GM12878 (cell line): ENCODE measurements at regions not wholly inside any gene's neighbourhood (a gene's known extent, or its start where the extent isn't known, plus 50 kb on each side); places are given as distances from the start of the nearest gene placed in this dataset.
A peak's percentile ranks its signal among the peaks of the same experiment; 100 is the strongest.

Experiments
- ATAC-seq: fragments of 200-7000 bp; cut with Tn5 transposase; 3 replicates; pipeline ENCODE4 v1.9.1; 2020; ENCODE audit warnings: mild to moderate bottlenecking, moderate library complexity
- BruUV-seq: library from RNA; stranded (reverse); fragments of 400-500 nt; replicated peaks from 2 replicates; lab custom pipeline; 2021; lab: Mats Ljungman, UMichigan
- CTCF ChIA-PET: fragments of 300-600 bp; sonication (Branson Sonifier 250); formaldehyde crosslinking; extraction: SDS; loops from one replicate; lab custom pipeline; 2021; ENCODE audit warnings: inconsistent platforms; lab: Yijun Ruan, JAX
- POLR2A ChIA-PET: fragments of 350-600 bp; formaldehyde crosslinking; extraction: SDS; loops from one replicate; lab custom pipeline; 2021; ENCODE audit warnings: inconsistent platforms; lab: Charles Lee
- RAD21 ChIA-PET: fragments of 300-600 bp; sonication (Branson Sonifier 250); formaldehyde crosslinking; loops from one replicate; lab custom pipeline; 2023; ENCODE audit warnings: antibody characterized with exemption; ENCODE audit not compliant: unreplicated experiment; lab: Charles Lee
- SMC1A ChIA-PET: fragments of 300-600 bp; sonication (Branson Sonifier 250); formaldehyde crosslinking; loops from one replicate; lab custom pipeline; 2023; ENCODE audit not compliant: unreplicated experiment, uncharacterized antibody; lab: Charles Lee
- DNase-seq: peaks from one replicate; pipeline ENCODE4 v3.0.0-alpha.2; 2011; ENCODE audit warnings: low read depth, low spot score
- FAIRE-seq: peaks from 3 replicates; lab custom pipeline; 2011; peaks lifted over from hg19 to GRCh38; lab: Jason Lieb, UNC
- H2AFZ ChIP-seq: 2 replicates; pipeline ENCODE4 v1.6.0; 2011; ENCODE audit warnings: low read depth, low read length, control low read depth; ENCODE audit not compliant: control insufficient read depth
- H3K27ac ChIP-seq: 2 replicates; pipeline ENCODE4 v1.5.1; 2011; ENCODE audit warnings: control low read depth; ENCODE audit not compliant: control insufficient read depth, insufficient read depth
- H3K27me3 ChIP-seq, 2 experiments: replicated peaks in 1 of 2; 2 replicates each; pipeline versions ENCODE4 v1.6.0 to v1.6.1; 2011; ENCODE audit warnings: low read length in 1 of 2; ENCODE audit not compliant: control insufficient read depth in 2 of 2, insufficient read depth in 2 of 2
- H3K36me3 ChIP-seq, 2 experiments: 2 replicates each; pipeline ENCODE4 v1.5.1; 2011; ENCODE audit warnings: low read length in 1 of 2; ENCODE audit not compliant: control insufficient read depth in 2 of 2, insufficient read depth in 2 of 2
- H3K4me1 ChIP-seq: 2 replicates; pipeline ENCODE4 v1.6.1; 2011; ENCODE audit warnings: mild to moderate bottlenecking, low read length, moderate library complexity, mixed read lengths; ENCODE audit not compliant: control insufficient read depth, insufficient read depth
- H3K4me2 ChIP-seq: 2 replicates; pipeline ENCODE4 v1.6.0; 2011; ENCODE audit warnings: control low read depth; ENCODE audit not compliant: control insufficient read depth, insufficient read depth
- H3K4me3 ChIP-seq: fragments of 200-600 bp; sonication (generic); 2 replicates; pipeline ENCODE4 v1.5.1; 2016
- H3K79me2 ChIP-seq: 2 replicates; pipeline ENCODE4 v1.6.0; 2011; ENCODE audit warnings: low read length; ENCODE audit not compliant: control insufficient read depth, insufficient read depth
- H3K9ac ChIP-seq: 2 replicates; pipeline ENCODE4 v1.8.0; 2011; ENCODE audit warnings: low read length, control low read depth, mixed read lengths; ENCODE audit not compliant: control insufficient read depth, insufficient read depth
- H3K9me3 ChIP-seq: replicated peaks from 3 replicates; pipeline ENCODE4 v1.5.1; 2011; ENCODE audit warnings: mild to moderate bottlenecking, low read length; ENCODE audit not compliant: control insufficient read depth, insufficient read depth
- H4K20me1 ChIP-seq: 2 replicates; pipeline ENCODE4 v1.6.0; 2011; ENCODE audit not compliant: control insufficient read depth, insufficient read depth
- BHLHE40 ChIP-seq, 2 experiments: fragments of 450-650 bp in 1 of 2; IDR thresholded peaks; 2 replicates each; pipeline ENCODE4 v1.6.1; 2011 to 2017; ENCODE audit warnings: low read depth in 2 of 2, borderline replicate concordance in 1 of 2, improper control_type of control experiment in 1 of 2, low read length in 1 of 2, mild to moderate bottlenecking in 1 of 2
- NFXL1 ChIP-seq: fragments of 450-650 bp; IDR thresholded peaks from 2 replicates; pipeline ENCODE4 v1.6.1; 2017; ENCODE audit warnings: antibody characterized with exemption, mild to moderate bottlenecking, borderline replicate concordance
- ZBTB33 ChIP-seq: fragments of 450-650 bp; IDR thresholded peaks from 2 replicates; pipeline ENCODE4 v1.6.1; 2017; ENCODE audit warnings: mild to moderate bottlenecking
- WGBS: methylation state at CpG from one replicate; pipeline ENCODE4 v1.1.6; 2016; ENCODE audit warnings: low lambda C conversion rate; ENCODE audit not compliant: insufficient replicate concordance, insufficient coverage; ENCODE audit errors: missing lambda C conversion rate; 5-methylcytosine and 5-hydroxymethylcytosine counted together
- in situ Hi-C: fragments of 300-500 bp; cut with MboI; formaldehyde crosslinking; loops from 9 replicates; pipeline ENCODE4 v1.14.3; 2018; ENCODE audit warnings: mixed read lengths
- intact Hi-C: fragments of 100-400 bp; cut with micrococcal nuclease; formaldehyde crosslinking; loops from one replicate; pipeline ENCODE4 v1.14.2; 2022; ENCODE audit not compliant: unreplicated experiment

GRCh38 chr20:53832499-53832898 is 237.9 kb downstream of the BCAS1 start:
- RAD21 ChIA-PET = interaction anchor here (0.7 to 3.3 kb wide), 6 partner anchors 9 to 107 kb away, joined by 3 to 15 read pairs (median 5); no protein-coding TSS in a partner anchor
- ATAC-seq (no peak), DNase-seq (no peak)
- over 99% methylated on average over 7 of the region's 7 CpGs for WGBS
- H4K20me1 ChIP-seq = no peaks in the 10 kb centered on the region
- in situ Hi-C loops (no loop called here), intact Hi-C loops (loop anchor here (5.0 kb wide), 2 partner anchors 35 to 175 kb away; no protein-coding TSS in a partner anchor)
- no peaks in the 10 kb centered on the region for H3K79me2 ChIP-seq
- H3K9ac ChIP-seq = no peak overlapping the region
- peaks cover 46% of the 10 kb centered on the region for H3K4me1 ChIP-seq
- H3K27me3 ChIP-seq = no peaks in the 10 kb centered on the region
- no peaks in the 10 kb centered on the region for H3K36me3 ChIP-seq
- POLR2A ChIA-PET = interaction anchor here (0.9 kb wide), 1 partner anchor 96 kb away, joined by 4 read pairs; no protein-coding TSS in a partner anchor
- TF ChIP-seq NFXL1 (0 out of 2 replicates have a peak, but pooled peaks have one; percentile 24), ZBTB33 (peak; percentile 17; the same call in 1 of the 2 replicates), BHLHE40 (IDR thresholded peaks at IDR 0.05; ENCODE audit: borderline replicate concordance in 1 of 2, low read depth in 2 of 2, low read length in 1 of 2) (no peak)
- TF ChIP-seq, all 136 proteins: peak for 2
- FAIRE-seq = no peak
- SMC1A ChIA-PET = interaction anchor here (0.8 to 5.8 kb wide), 13 partner anchors 8 to 107 kb away, joined by 3 to 49 read pairs (median 6); no protein-coding TSS in a partner anchor
- H3K27ac ChIP-seq = no peak overlapping the region
- no peak overlapping the region for H2AFZ ChIP-seq
- no peak overlapping the region for H3K4me2 ChIP-seq
- H3K4me3 ChIP-seq = no peak overlapping the region
- no peaks in the 10 kb centered on the region; the same call in none of the 3 replicates for H3K9me3 ChIP-seq
- CTCF ChIA-PET = interaction anchor here (1.1 kb wide), 1 partner anchor 79 kb away, joined by 4 read pairs; no protein-coding TSS in a partner anchor
- BruUV-seq = no TSS peak
